ENCODE measurements at regions not wholly inside any gene's neighbourhood (a gene's known extent, or its start where the extent isn't known, plus 50 kb on each side); places are given as distances from the start of the nearest gene placed in this dataset.

DNA sequence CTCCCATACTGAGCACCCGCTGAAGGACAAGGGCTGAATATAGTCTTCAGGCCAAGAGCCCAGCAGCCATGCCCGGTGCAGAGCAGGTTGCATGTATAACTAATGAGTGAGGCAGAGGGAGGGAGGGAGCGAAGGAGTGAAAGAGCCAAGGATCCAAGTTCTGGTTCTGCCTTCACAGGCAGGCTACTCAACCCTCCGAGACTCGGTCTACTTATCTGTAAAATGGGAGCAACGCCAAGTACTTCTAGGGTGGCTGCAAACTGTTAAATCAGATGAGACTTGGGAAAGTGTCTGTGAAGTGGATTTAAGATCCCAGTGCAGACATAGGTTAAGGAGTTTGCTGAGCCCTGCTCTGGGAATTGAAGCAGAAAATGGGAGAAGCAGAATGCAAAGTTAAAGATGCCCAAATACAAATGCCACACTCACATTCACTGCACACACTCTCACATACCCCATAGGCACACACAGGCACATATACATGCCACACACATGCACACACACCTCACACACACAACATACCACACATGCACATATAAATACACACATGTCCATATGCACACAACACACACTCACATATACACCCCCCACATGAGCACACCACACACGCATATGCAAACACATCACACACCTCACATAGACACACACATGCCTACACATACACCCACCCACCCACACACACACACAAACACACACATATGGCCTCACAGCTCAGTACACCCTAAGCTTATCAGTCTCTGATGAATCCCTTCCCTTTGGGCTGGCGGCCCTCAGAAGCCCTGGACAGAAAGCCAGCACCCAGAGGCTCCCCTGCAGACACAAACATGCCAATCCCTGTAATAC is 76.7 kb downstream of the PITPNM2 start:
- intact Hi-C loops (cut with micrococcal nuclease) (no loop called here), dilution Hi-C loops (cut with MboI; ENCODE audit: extremely low pct_ligation_motif_present, low sequenced_read_pairs) (no loop called here)
- Histone ChIP-seq H3K9ac (replicated peaks; ENCODE audit: extremely low read depth, insufficient read depth, low read length) (no peak overlapping the region), H3K4me3 (replicated peaks in 1 of 3; ENCODE audit: insufficient read depth in 1 of 3, low read depth in 1 of 3, low read length in 3 of 3) (no peak overlapping the region), H2AFZ (ENCODE audit: low read depth, low read length) (no peak overlapping the region), H3K27me3 (ENCODE audit: control insufficient read depth in 2 of 2, insufficient read depth in 2 of 2, low read length in 2 of 2) (no peaks in the 10 kb centered on the region), H3K4me2 (ENCODE audit: insufficient read depth, low read length) (no peak overlapping the region), H3K79me2 (ENCODE audit: control insufficient read depth, insufficient read depth, low read length) (no peaks in the 10 kb centered on the region), H4K20me1 (replicated peaks; ENCODE audit: control insufficient read depth, extremely low read depth, insufficient read depth, low read length) (no peaks in the 10 kb centered on the region), H3K9me3 (replicated peaks; ENCODE audit: control insufficient read depth, insufficient read depth, low read length) (no peaks in the 10 kb centered on the region), H3K4me1 (ENCODE audit: control insufficient read depth, extremely low read depth, insufficient read depth, low read length) (peaks cover 15% of the 10 kb centered on the region), H3K9me1 (replicated peaks; ENCODE audit: control insufficient read depth, extremely low read depth, insufficient read depth, low read length) (no peaks in the 10 kb centered on the region), H3K27ac (ENCODE audit: insufficient read depth, low read depth, low read length) (no peak overlapping the region), H3K36me3 (ENCODE audit: control insufficient read depth in 2 of 2, extremely low read depth in 1 of 2, insufficient read depth in 2 of 2, low read length in 2 of 2) (no peaks in the 10 kb centered on the region)
- BruUV-seq (replicated peaks), result no TSS peak
- ChIA-PET POLR2A (no interaction called here), CTCF (interaction anchor here (0.7 to 1.2 kb wide), 4 partner anchors 12 to 164 kb away, joined by 3 read pairs; no protein-coding TSS in a partner anchor)
- no peak for TF ChIP-seq POLR2A (IDR thresholded peaks at IDR 0.05; ENCODE audit: low read depth, low read length)
- TF ChIP-seq, protein P1, sequence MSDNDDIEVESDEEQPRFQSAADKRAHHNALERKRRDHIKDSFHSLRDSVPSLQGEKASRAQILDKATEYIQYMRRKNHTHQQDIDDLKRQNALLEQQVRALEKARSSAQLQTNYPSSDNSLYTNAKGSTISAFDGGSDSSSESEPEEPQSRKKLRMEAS (IDR thresholded peaks at IDR 0.05; ENCODE audit: insufficient read depth, insufficient read length), result no peak
- no peak for TF ChIP-seq FOS (IDR thresholded peaks at IDR 0.05; ENCODE audit: borderline replicate concordance, insufficient read depth, low read length)
- TF ChIP-seq, protein P2, sequence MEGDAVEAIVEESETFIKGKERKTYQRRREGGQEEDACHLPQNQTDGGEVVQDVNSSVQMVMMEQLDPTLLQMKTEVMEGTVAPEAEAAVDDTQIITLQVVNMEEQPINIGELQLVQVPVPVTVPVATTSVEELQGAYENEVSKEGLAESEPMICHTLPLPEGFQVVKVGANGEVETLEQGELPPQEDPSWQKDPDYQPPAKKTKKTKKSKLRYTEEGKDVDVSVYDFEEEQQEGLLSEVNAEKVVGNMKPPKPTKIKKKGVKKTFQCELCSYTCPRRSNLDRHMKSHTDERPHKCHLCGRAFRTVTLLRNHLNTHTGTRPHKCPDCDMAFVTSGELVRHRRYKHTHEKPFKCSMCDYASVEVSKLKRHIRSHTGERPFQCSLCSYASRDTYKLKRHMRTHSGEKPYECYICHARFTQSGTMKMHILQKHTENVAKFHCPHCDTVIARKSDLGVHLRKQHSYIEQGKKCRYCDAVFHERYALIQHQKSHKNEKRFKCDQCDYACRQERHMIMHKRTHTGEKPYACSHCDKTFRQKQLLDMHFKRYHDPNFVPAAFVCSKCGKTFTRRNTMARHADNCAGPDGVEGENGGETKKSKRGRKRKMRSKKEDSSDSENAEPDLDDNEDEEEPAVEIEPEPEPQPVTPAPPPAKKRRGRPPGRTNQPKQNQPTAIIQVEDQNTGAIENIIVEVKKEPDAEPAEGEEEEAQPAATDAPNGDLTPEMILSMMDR (IDR thresholded peaks at IDR 0.05; ENCODE audit: extremely low read depth in 1 of 2, insufficient read depth in 1 of 2, low read depth in 1 of 2, low read length in 2 of 2), result no peak
- TF ChIP-seq GATA2 (IDR thresholded peaks at IDR 0.05; ENCODE audit: insufficient read depth, insufficient read length, low read depth, low read length), result no peak
- TF ChIP-seq EZH2 (IDR thresholded peaks at IDR 0.05; ENCODE audit: borderline replicate concordance, low read depth, low read length, severe bottlenecking), result no peak
- no peak for TF ChIP-seq JUN (IDR thresholded peaks at IDR 0.05; ENCODE audit: borderline replicate concordance, insufficient read depth, insufficient read length, low read depth)
- TF ChIP-seq MYC (IDR thresholded peaks at IDR 0.05; ENCODE audit: low read depth, low read length), result no peak
- no peak for TF ChIP-seq POLR2AphosphoS5 (IDR thresholded peaks at IDR 0.05; ENCODE audit: insufficient read depth, low read depth, low read length)
- FAIRE-seq (no peak), DNase-seq (ENCODE audit: low read depth, low spot score) (no peak)

Data from endothelial cell of umbilical vein (primary cell).